ENCODE measurements at regions not wholly inside any gene's neighbourhood (a gene's known extent, or its start where the extent isn't known, plus 50 kb on each side); places are given as distances from the start of the nearest gene placed in this dataset.
"Not testable (repeated sequence)": the region's sequence is repeated elsewhere in the genome, so short reads cannot be mapped to it uniquely, and the experiment has no call there.

- no peak overlapping the region for H3K4me3 Mint-ChIP-seq
- no peaks in the 10 kb centered on the region for H3K36me3 Mint-ChIP-seq (ENCODE audit: insufficient read depth)
- ATAC-seq (replicated peaks; ENCODE audit: extremely low read depth, poor library complexity, severe bottlenecking): no peak
- no peak overlapping the region for H3K27ac Mint-ChIP-seq (ENCODE audit: low read depth)
- peaks cover 68% of the 10 kb centered on the region for H3K27me3 Mint-ChIP-seq
- H3K9me3 Mint-ChIP-seq: peaks cover 6% of the 10 kb centered on the region
- DNase-seq (ENCODE audit: low spot score in 2 of 2): no peak
- H3K4me1 Mint-ChIP-seq: no peaks in the 10 kb centered on the region
Measured at GRCh38 chr6:17006543-17006942, 95.3 kb upstream of the STMND1 start.

DNA sequence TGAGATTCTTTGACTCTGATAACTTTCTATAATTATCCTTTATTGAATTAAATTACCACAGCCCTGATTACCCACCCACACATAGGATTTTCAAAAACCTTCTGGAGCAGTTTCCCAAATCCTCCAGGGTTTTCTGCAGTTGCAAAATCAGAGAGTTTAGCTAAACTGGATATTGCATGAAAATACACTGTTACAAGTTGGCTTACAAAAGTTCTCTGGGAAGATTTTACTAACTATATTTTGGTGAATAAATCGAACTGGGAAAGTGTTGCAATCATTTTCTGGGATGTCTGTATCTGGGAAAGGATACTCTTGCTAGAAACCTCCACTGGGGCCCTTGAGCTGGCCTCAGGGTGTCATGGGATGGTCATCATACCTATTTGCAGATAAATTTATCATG lies 97.6 kb upstream of the STMND1 start:
- no peak for DNase-seq (ENCODE audit: low spot score in 2 of 2)

GRCh38 chr6:17002123-17002522 lies 99.7 kb upstream of the STMND1 start:
- ATAC-seq (replicated peaks; ENCODE audit: extremely low read depth, poor library complexity, severe bottlenecking): no peak
- no peak overlapping the region for H3K27ac Mint-ChIP-seq (ENCODE audit: low read depth)
- H3K27me3 Mint-ChIP-seq: peaks cover 74% of the 10 kb centered on the region

More for the DNA sequence above, 97.6 kb upstream of the STMND1 start:
- ATAC-seq (replicated peaks; ENCODE audit: extremely low read depth, poor library complexity, severe bottlenecking): no peak
- peaks cover 76% of the 10 kb centered on the region for H3K27me3 Mint-ChIP-seq
- H3K4me1 Mint-ChIP-seq: no peaks in the 10 kb centered on the region
- no peak overlapping the region for H3K27ac Mint-ChIP-seq (ENCODE audit: low read depth)
- H3K4me3 Mint-ChIP-seq: no peak overlapping the region
- peaks cover 6% of the 10 kb centered on the region for H3K9me3 Mint-ChIP-seq
- no peaks in the 10 kb centered on the region for H3K36me3 Mint-ChIP-seq (ENCODE audit: insufficient read depth)

GRCh38 chr6:17001188-17001587 lies 100.7 kb upstream of the STMND1 start:
- Mint-ChIP-seq H3K4me3 (no peak overlapping the region), H3K27me3 (peaks cover 77% of the 10 kb centered on the region), H3K27ac (ENCODE audit: low read depth) (no peak overlapping the region), H3K4me1 (no peaks in the 10 kb centered on the region), H3K36me3 (ENCODE audit: insufficient read depth) (no peaks in the 10 kb centered on the region), H3K9me3 (no peaks in the 10 kb centered on the region)
- ATAC-seq (replicated peaks; ENCODE audit: extremely low read depth, poor library complexity, severe bottlenecking) (no peak), DNase-seq (ENCODE audit: low spot score in 2 of 2) (no peak)

More at GRCh38 chr6:17002123-17002522, 99.7 kb upstream of the STMND1 start:
- Mint-ChIP-seq H3K36me3 (ENCODE audit: insufficient read depth) (no peaks in the 10 kb centered on the region), H3K4me1 (no peaks in the 10 kb centered on the region), H3K4me3 (no peak overlapping the region), H3K9me3 (no peaks in the 10 kb centered on the region)
- DNase-seq (ENCODE audit: low spot score in 2 of 2): no peak

- no peak overlapping the region for H3K4me3 Mint-ChIP-seq
- no peaks in the 10 kb centered on the region for H3K4me1 Mint-ChIP-seq
- H3K9me3 Mint-ChIP-seq: no peaks in the 10 kb centered on the region
- H3K27me3 Mint-ChIP-seq: peaks cover 64% of the 10 kb centered on the region
- H3K36me3 Mint-ChIP-seq (ENCODE audit: insufficient read depth): peaks cover 1% of the 10 kb centered on the region
- no peak overlapping the region for H3K27ac Mint-ChIP-seq (ENCODE audit: low read depth)
- ATAC-seq (replicated peaks; ENCODE audit: extremely low read depth, poor library complexity, severe bottlenecking) (no peak), DNase-seq (ENCODE audit: low spot score in 2 of 2) (no peak)
Measured at GRCh38 chr6:16999491-17000436, 102.1 kb upstream of the STMND1 start.

- H3K27ac Mint-ChIP-seq (ENCODE audit: low read depth): no peak overlapping the region
- H3K27me3 Mint-ChIP-seq: peaks cover 51% of the 10 kb centered on the region
- DNase-seq (ENCODE audit: low spot score in 2 of 2) (no peak), ATAC-seq (replicated peaks; ENCODE audit: extremely low read depth, poor library complexity, severe bottlenecking) (no peak)
- H3K4me1 Mint-ChIP-seq: no peaks in the 10 kb centered on the region
- H3K4me3 Mint-ChIP-seq: no peak overlapping the region
- H3K9me3 Mint-ChIP-seq: no peaks in the 10 kb centered on the region
- peaks cover 1% of the 10 kb centered on the region for H3K36me3 Mint-ChIP-seq (ENCODE audit: insufficient read depth)
Measured at GRCh38 chr6:16998461-16998860, 103.4 kb upstream of the STMND1 start.

DNA sequence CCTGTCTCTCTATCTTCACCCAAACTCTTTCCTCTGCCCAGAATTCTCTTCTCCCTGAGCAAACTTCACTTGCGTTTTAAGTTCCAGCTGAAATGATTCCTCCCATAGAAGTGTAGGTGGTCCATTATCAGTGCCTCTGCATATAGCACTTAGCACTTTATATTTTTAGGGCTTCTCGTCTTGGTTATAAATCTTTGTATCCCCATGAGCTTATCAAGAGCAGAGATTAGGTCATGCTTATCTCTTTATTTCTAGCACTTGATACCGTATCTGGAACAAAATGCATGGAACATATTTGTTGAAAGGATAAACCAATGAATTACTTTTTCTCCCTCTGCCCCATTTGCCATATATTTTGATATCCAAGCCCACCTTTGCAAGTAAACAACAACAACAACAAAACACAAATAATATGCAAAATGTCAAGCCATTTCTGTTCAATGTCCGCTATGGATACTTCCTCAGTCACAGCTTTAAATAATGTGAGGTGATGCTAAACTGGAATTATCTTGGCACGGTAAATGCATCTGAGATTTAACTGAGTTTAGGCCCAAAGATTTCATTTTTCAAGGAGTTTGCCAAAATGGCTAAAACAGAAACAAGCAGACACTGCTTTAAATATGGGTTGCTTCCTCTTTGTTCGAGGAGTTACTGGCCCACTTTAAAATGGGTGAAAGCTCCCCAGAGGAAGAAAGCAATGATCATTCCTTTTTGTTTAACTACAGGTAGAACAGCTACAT lies 106.2 kb upstream of the STMND1 start:
- no peaks in the 10 kb centered on the region for H3K4me1 Mint-ChIP-seq
- peaks cover 47% of the 10 kb centered on the region for H3K27me3 Mint-ChIP-seq
- no peaks in the 10 kb centered on the region for H3K9me3 Mint-ChIP-seq
- no peak overlapping the region for H3K4me3 Mint-ChIP-seq
- DNase-seq (ENCODE audit: low spot score in 2 of 2) (no peak), ATAC-seq (replicated peaks; ENCODE audit: extremely low read depth, poor library complexity, severe bottlenecking) (no peak)
- H3K36me3 Mint-ChIP-seq (ENCODE audit: insufficient read depth): peaks cover 1% of the 10 kb centered on the region
- no peak overlapping the region for H3K27ac Mint-ChIP-seq (ENCODE audit: low read depth)

GRCh38 chr6:16993396-16993795 lies 108.5 kb upstream of the STMND1 start:
- Mint-ChIP-seq H3K4me1 (no peaks in the 10 kb centered on the region), H3K4me3 (no peak overlapping the region), H3K36me3 (ENCODE audit: insufficient read depth) (peaks cover 1% of the 10 kb centered on the region), H3K27ac (ENCODE audit: low read depth) (no peak overlapping the region), H3K27me3 (peaks cover 58% of the 10 kb centered on the region), H3K9me3 (peaks cover 10% of the 10 kb centered on the region)
- ATAC-seq (replicated peaks; ENCODE audit: extremely low read depth, poor library complexity, severe bottlenecking): no peak
- DNase-seq (ENCODE audit: low spot score in 2 of 2): no peak

DNA sequence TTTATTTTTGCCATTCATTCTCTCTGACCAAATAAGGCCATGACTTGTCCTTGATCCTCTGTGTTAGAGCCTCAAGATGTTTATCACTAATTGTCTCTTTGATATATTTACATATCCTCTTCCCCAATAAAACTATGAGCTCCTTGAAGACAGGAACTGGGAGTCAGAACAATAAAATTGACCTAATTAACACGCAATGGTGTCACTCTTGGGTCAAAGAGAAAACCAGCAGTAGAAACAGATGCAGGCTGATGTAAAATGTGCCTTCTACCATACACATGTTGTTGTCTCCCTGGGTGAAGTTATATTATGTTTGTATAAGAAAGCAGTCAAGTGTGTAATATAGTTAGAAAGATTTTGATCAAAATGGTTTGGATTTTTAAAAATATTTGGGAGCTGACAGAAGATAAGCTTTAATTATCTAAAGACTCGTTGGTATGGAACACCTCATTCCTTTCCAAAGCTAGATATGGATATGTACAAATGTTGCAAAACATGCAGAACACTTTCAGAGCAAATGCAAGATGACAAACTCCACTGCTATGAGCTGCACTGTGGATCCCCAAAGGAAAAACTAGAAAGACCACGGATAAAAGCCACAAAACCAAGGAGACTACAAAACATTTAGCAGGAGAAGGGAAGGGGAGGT lies 109.7 kb upstream of the STMND1 start:
- Mint-ChIP-seq H3K4me1 (no peaks in the 10 kb centered on the region), H3K27ac (ENCODE audit: low read depth) (no peak overlapping the region), H3K27me3 (peaks cover 61% of the 10 kb centered on the region), H3K9me3 (peaks cover 10% of the 10 kb centered on the region), H3K36me3 (ENCODE audit: insufficient read depth) (peaks cover 1% of the 10 kb centered on the region), H3K4me3 (no peak overlapping the region)
- no peak for DNase-seq (ENCODE audit: low spot score in 2 of 2)
- ATAC-seq (replicated peaks; ENCODE audit: extremely low read depth, poor library complexity, severe bottlenecking): no peak

GRCh38 chr6:16989976-16990375 lies 111.9 kb upstream of the STMND1 start:
- Mint-ChIP-seq H3K27me3 (peaks cover 69% of the 10 kb centered on the region), H3K9me3 (peaks cover 10% of the 10 kb centered on the region)
- H3K4me3 Mint-ChIP-seq; DNase-seq (ENCODE audit: low spot score in 2 of 2); H3K4me1 Mint-ChIP-seq; H3K27ac Mint-ChIP-seq (ENCODE audit: low read depth); H3K36me3 Mint-ChIP-seq (ENCODE audit: insufficient read depth); ATAC-seq (replicated peaks; ENCODE audit: extremely low read depth, poor library complexity, severe bottlenecking): not testable (repeated sequence)

- H3K9me3 Mint-ChIP-seq: peaks cover 10% of the 10 kb centered on the region
- H3K27ac Mint-ChIP-seq (ENCODE audit: low read depth): no peak overlapping the region
- peaks cover 2% of the 10 kb centered on the region for H3K36me3 Mint-ChIP-seq (ENCODE audit: insufficient read depth)
- H3K4me1 Mint-ChIP-seq: no peaks in the 10 kb centered on the region
- no peak overlapping the region for H3K4me3 Mint-ChIP-seq
- no peak for ATAC-seq (replicated peaks; ENCODE audit: extremely low read depth, poor library complexity, severe bottlenecking)
- H3K27me3 Mint-ChIP-seq: peaks cover 75% of the 10 kb centered on the region
- no peak for DNase-seq (ENCODE audit: low spot score in 2 of 2)
Measured at GRCh38 chr6:16989382-16989781, 112.5 kb upstream of the STMND1 start.

- no peaks in the 10 kb centered on the region for H3K4me1 Mint-ChIP-seq
- ATAC-seq (replicated peaks; ENCODE audit: extremely low read depth, poor library complexity, severe bottlenecking) (no peak), DNase-seq (ENCODE audit: low spot score in 2 of 2) (no peak)
- H3K4me3 Mint-ChIP-seq: no peak overlapping the region
- H3K27ac Mint-ChIP-seq (ENCODE audit: low read depth): no peak overlapping the region
- peaks cover 2% of the 10 kb centered on the region for H3K36me3 Mint-ChIP-seq (ENCODE audit: insufficient read depth)
- H3K9me3 Mint-ChIP-seq: peaks cover 10% of the 10 kb centered on the region
- H3K27me3 Mint-ChIP-seq: peaks cover 83% of the 10 kb centered on the region
Measured at GRCh38 chr6:16987996-16988395, 113.9 kb upstream of the STMND1 start.

Data from central memory CD8-positive, alpha-beta T cell (primary cell).